HG02870 (cell line): ENCODE measurements at regions not wholly inside any gene's neighbourhood (a gene's known extent, or its start where the extent isn't known, plus 50 kb on each side); places are given as distances from the start of the nearest gene placed in this dataset.
"Not testable (repeated sequence)": the region's sequence is repeated elsewhere in the genome, so short reads cannot be mapped to it uniquely, and the experiment has no call there.

Experiments
- ATAC-seq: cut with Tn5 transposase; IDR thresholded peaks from one replicate; pipeline ENCODE4 v1.9.1; 2021; ENCODE audit warnings: mild to moderate bottlenecking, moderate library complexity; ENCODE audit not compliant: unreplicated experiment

GRCh38 chr17:30731210-30732132 is 93.0 kb downstream of the CRLF3 start:
- ATAC-seq: peak; percentile 73

GRCh38 chr17:30730837-30731209 is 93.7 kb downstream of the CRLF3 start:
- not testable (repeated sequence) for ATAC-seq

- not testable (repeated sequence) for ATAC-seq
Measured at GRCh38 chr17:30730171-30730836, 94.2 kb downstream of the CRLF3 start.

GRCh38 chr17:30729471-30730170 is 94.9 kb downstream of the CRLF3 start:
- ATAC-seq: not testable (repeated sequence)

GRCh38 chr17:30727517-30727916 is 97.0 kb downstream of the CRLF3 start:
- ATAC-seq: not testable (repeated sequence)

GRCh38 chr17:30726734-30727133 is 97.8 kb downstream of the CRLF3 start:
- ATAC-seq: not testable (repeated sequence)

GRCh38 chr17:30726310-30726709 is 98.2 kb downstream of the CRLF3 start:
- ATAC-seq: not testable (repeated sequence)

GRCh38 chr17:30724034-30724650 is 100.3 kb downstream of the CRLF3 start:
- ATAC-seq: not testable (repeated sequence)

- not testable (repeated sequence) for ATAC-seq
Measured at GRCh38 chr17:30722114-30722780, 102.2 kb downstream of the CRLF3 start.

GRCh38 chr17:30720971-30721370 is 103.5 kb downstream of the CRLF3 start:
- not testable (repeated sequence) for ATAC-seq

GRCh38 chr17:30720013-30720471 is 104.5 kb downstream of the CRLF3 start:
- no peak for ATAC-seq

- ATAC-seq: not testable (repeated sequence)
Measured at GRCh38 chr17:30719131-30719973, 105.1 kb downstream of the CRLF3 start.

- ATAC-seq: not testable (repeated sequence)
Measured at GRCh38 chr17:30718691-30719090, 105.8 kb downstream of the CRLF3 start.

GRCh38 chr17:30718099-30718447 is 106.4 kb downstream of the CRLF3 start:
- ATAC-seq: not testable (repeated sequence)

GRCh38 chr17:30717291-30718098 is 107.0 kb downstream of the CRLF3 start:
- no peak for ATAC-seq

- no peak for ATAC-seq
Measured at GRCh38 chr17:30716461-30717290, 107.8 kb downstream of the CRLF3 start.

- not testable (repeated sequence) for ATAC-seq
Measured at GRCh38 chr17:30714825-30715622, 109.5 kb downstream of the CRLF3 start.
